ENCODE measurements at regions not wholly inside any gene's neighbourhood (a gene's known extent, or its start where the extent isn't known, plus 50 kb on each side); places are given as distances from the start of the nearest gene placed in this dataset.

DNA sequence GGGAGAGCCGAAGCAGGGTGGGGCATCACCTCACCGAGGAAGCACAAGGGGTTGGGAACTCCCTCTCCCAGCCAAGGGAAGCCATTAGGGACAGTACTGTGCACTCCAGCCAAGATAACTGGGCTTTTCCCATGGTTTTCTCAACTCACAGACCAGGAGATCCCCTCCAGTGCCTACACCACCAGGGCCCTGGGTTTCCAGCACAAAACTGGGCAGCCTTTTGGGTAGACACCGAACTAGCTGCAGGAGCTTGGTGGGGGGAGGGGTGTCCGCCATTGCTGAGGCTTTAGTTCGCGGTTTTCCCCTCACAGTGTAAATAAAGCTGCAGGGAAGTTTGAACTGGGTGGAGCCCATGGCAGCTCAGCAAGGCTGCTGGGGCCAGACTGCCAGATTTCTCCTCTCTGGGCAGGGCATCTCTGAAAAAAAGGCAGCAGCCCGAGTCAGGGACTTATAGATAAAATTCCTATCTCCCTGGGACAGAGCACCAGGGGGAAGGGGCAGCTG lies 129.6 kb upstream of the LMCD1 start:
- TF ChIP-seq, protein P1, sequence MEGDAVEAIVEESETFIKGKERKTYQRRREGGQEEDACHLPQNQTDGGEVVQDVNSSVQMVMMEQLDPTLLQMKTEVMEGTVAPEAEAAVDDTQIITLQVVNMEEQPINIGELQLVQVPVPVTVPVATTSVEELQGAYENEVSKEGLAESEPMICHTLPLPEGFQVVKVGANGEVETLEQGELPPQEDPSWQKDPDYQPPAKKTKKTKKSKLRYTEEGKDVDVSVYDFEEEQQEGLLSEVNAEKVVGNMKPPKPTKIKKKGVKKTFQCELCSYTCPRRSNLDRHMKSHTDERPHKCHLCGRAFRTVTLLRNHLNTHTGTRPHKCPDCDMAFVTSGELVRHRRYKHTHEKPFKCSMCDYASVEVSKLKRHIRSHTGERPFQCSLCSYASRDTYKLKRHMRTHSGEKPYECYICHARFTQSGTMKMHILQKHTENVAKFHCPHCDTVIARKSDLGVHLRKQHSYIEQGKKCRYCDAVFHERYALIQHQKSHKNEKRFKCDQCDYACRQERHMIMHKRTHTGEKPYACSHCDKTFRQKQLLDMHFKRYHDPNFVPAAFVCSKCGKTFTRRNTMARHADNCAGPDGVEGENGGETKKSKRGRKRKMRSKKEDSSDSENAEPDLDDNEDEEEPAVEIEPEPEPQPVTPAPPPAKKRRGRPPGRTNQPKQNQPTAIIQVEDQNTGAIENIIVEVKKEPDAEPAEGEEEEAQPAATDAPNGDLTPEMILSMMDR (IDR thresholded peaks at IDR 0.05; ENCODE audit: insufficient read depth, low read length), result no peak
- no peak for TF ChIP-seq REST (IDR thresholded peaks at IDR 0.05; ENCODE audit: insufficient replicate concordance, low read depth)
- TF ChIP-seq POLR2AphosphoS5 (IDR thresholded peaks at IDR 0.05; ENCODE audit: low read depth), result no peak

All from HL-60 (cell line).